GM18907 (cell line): ENCODE measurements at regions not wholly inside any gene's neighbourhood (a gene's known extent, or its start where the extent isn't known, plus 50 kb on each side); places are given as distances from the start of the nearest gene placed in this dataset.

Source experiments
- ATAC-seq: cut with Tn5 transposase; IDR thresholded peaks from one replicate; pipeline ENCODE4 v1.9.1; 2021; ENCODE audit warnings: mild to moderate bottlenecking, moderate library complexity; ENCODE audit not compliant: unreplicated experiment

GRCh38 chr6:153662982-153663381, 376.1 kb upstream of the OPRM1 start:
- no peak for ATAC-seq

- ATAC-seq, result no peak
Observed at GRCh38 chr6:153645326-153645725, 393.7 kb upstream of the OPRM1 start.

GRCh38 chr6:153644000-153644399, 395.0 kb upstream of the OPRM1 start:
- no peak for ATAC-seq

- ATAC-seq, result no peak
Observed at GRCh38 chr6:153634416-153634815, 404.6 kb upstream of the OPRM1 start.

GRCh38 chr6:153625089-153625488, 414.0 kb upstream of the OPRM1 start:
- no peak for ATAC-seq

GRCh38 chr6:153624528-153624927, 414.5 kb upstream of the OPRM1 start:
- no peak for ATAC-seq

- ATAC-seq, result no peak
Observed at GRCh38 chr6:153623496-153623895, 415.5 kb upstream of the OPRM1 start.

- no peak for ATAC-seq
Observed at GRCh38 chr6:153621491-153621890, 417.5 kb upstream of the OPRM1 start.

- ATAC-seq, result no peak
Observed at GRCh38 chr6:153621070-153621469, 418.0 kb upstream of the OPRM1 start.

- ATAC-seq, result no peak
Observed at GRCh38 chr6:153618371-153619322, 420.4 kb upstream of the OPRM1 start.

- ATAC-seq, result no peak
Observed at GRCh38 chr6:153616506-153616905, 422.5 kb upstream of the OPRM1 start.

GRCh38 chr6:153613719-153614455, 425.2 kb upstream of the OPRM1 start:
- ATAC-seq, result no peak

GRCh38 chr6:153602401-153602800, 436.6 kb upstream of the OPRM1 start:
- no peak for ATAC-seq

GRCh38 chr6:153599901-153600300, 439.1 kb upstream of the OPRM1 start:
- no peak for ATAC-seq

GRCh38 chr6:153595903-153596302, 443.1 kb upstream of the OPRM1 start:
- ATAC-seq, result no peak

- no peak for ATAC-seq
Observed at GRCh38 chr6:153594871-153595270, 444.2 kb upstream of the OPRM1 start.

- ATAC-seq, result no peak
Observed at GRCh38 chr6:153591159-153591558, 447.9 kb upstream of the OPRM1 start.

- ATAC-seq, result no peak
Observed at GRCh38 chr6:153590411-153590810, 448.6 kb upstream of the OPRM1 start.

- ATAC-seq, result no peak
Observed at GRCh38 chr6:153588330-153588729, 450.7 kb upstream of the OPRM1 start.

GRCh38 chr6:153583685-153584084, 452.6 kb upstream of the RGS17 start:
- ATAC-seq, result no peak

GRCh38 chr6:153580776-153581175, 449.7 kb upstream of the RGS17 start:
- no peak for ATAC-seq

GRCh38 chr6:153575528-153575927, 444.4 kb upstream of the RGS17 start:
- ATAC-seq, result no peak
